GM10248 (cell line): ENCODE measurements at regions not wholly inside any gene's neighbourhood (a gene's known extent, or its start where the extent isn't known, plus 50 kb on each side); places are given as distances from the start of the nearest gene placed in this dataset.
"Not testable (repeated sequence)": the region's sequence is repeated elsewhere in the genome, so short reads cannot be mapped to it uniquely, and the experiment has no call there.

ENCODE experiments used
- CTCF ChIA-PET: fragments of 300-600 bp; sonication (Branson Sonifier 250); formaldehyde crosslinking; extraction: SDS; loops from one replicate; lab custom pipeline; 2021; ENCODE audit warnings: antibody characterized with exemption; lab: Yijun Ruan, JAX
- POLR2A ChIA-PET: fragments of 350-650 bp; sonication (Branson Sonifier 250); formaldehyde crosslinking; extraction: SDS; loops from one replicate; lab custom pipeline; 2020; ENCODE audit warnings: antibody characterized with exemption; lab: Yijun Ruan, JAX
- DNase-seq: peaks from one replicate; pipeline ENCODE4 v3.0.0; 2012; ENCODE audit errors: extremely low spot score
- TF ChIP-seq, protein P1 (sequence below): IDR thresholded peaks from 2 replicates; pipeline ENCODE4 v1.5.1; 2012; ENCODE audit warnings: mild to moderate bottlenecking, low read depth; ENCODE audit errors: extremely low read depth, missing control alignments, control extremely low read depth

DNA sequence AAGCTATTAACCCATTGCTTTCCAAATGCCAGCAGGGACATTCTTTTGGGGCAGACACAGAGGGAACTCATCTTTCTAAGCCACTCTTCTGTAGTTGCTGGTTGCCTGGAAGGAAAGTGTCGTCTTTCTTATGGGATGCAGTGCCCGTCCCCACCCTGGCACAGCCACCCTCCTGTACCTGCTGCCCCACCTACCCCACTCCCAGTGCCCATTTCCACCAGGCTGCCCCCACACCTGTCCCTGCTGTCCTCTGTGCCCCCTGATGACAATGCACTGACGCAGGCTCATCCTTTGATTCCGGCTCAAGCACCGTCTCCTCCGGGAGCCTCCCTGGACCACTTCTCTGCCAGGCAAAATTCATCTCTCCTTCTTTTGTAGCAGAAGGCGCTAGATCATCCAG, 190.4 kb upstream of the CDH5 start:
- TF ChIP-seq, protein P1, sequence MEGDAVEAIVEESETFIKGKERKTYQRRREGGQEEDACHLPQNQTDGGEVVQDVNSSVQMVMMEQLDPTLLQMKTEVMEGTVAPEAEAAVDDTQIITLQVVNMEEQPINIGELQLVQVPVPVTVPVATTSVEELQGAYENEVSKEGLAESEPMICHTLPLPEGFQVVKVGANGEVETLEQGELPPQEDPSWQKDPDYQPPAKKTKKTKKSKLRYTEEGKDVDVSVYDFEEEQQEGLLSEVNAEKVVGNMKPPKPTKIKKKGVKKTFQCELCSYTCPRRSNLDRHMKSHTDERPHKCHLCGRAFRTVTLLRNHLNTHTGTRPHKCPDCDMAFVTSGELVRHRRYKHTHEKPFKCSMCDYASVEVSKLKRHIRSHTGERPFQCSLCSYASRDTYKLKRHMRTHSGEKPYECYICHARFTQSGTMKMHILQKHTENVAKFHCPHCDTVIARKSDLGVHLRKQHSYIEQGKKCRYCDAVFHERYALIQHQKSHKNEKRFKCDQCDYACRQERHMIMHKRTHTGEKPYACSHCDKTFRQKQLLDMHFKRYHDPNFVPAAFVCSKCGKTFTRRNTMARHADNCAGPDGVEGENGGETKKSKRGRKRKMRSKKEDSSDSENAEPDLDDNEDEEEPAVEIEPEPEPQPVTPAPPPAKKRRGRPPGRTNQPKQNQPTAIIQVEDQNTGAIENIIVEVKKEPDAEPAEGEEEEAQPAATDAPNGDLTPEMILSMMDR: no peak
- DNase-seq: no peak
- ChIA-PET POLR2A (no interaction called here), CTCF (interaction anchor here (1.6 kb wide), 1 partner anchor 11 kb away, joined by 3 read pairs; no protein-coding TSS in a partner anchor)

DNA sequence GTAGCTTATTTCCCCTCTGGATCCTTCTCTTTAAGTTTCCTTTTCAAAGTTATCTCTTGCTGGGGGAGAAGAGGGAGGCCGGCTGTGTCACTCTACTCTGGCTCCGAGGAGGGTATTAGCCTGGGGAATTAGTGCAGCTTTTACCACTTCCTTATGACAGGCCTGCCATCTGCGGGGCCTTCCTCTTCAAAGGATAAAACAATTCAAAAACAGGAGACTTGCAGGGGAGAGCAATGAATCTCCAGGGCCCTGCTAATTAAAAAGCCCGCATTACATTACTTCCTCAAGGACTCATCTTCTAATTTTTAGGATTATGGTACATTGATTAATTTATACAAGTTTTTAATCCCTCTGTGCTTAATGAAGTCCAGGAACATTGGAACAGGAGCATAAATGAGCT, 190.9 kb upstream of the CDH5 start:
- TF ChIP-seq, protein P1: no peak
- no peak for DNase-seq
- ChIA-PET CTCF (interaction anchor here (1.6 kb wide), 1 partner anchor 11 kb away, joined by 3 read pairs; no protein-coding TSS in a partner anchor), POLR2A (no interaction called here)

DNA sequence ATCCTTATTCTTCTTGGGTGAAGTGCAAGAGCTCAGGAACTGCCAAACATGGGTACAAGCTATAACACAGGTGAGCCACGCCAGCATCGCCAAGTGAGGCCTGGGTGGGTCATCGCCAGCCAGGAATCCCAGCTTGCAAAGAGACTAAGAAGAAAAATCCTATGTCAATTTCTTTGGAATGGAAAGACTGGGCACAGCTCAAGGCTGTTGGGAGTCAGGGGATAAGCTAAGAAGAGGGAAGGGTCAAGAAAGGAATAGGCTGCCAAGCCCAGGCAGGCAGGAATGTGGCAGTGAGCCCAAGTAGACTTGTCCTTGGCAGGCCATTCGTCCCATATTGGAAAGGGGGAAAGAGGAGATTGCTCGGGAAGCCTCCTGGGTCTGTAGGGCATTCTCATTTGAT, 191.4 kb upstream of the CDH5 start:
- TF ChIP-seq, protein P1: no peak
- ChIA-PET CTCF (interaction anchor here (1.6 kb wide), 1 partner anchor 10 kb away, joined by 3 read pairs; no protein-coding TSS in a partner anchor), POLR2A (no interaction called here)
- no peak for DNase-seq

DNA sequence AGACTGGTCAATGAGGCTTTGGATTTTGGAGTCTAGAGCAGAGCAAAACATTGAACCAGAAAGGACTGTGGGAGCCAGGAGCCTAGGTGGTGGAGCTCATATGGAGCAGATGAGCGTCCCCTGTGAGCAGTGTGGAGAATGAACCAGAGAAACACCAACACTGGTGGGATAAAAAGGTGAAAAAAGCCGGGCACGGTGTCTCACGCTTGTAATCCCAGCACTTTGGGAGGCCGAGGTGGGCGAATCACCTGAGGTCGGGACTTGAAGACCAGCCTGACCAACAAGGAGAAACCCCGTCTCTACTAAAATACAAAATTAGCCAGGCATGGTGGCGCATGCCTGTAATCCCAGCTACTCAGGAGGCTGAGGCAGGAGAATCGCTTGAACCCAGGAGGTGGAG, 192.7 kb upstream of the CDH5 start:
- POLR2A ChIA-PET, CTCF ChIA-PET: not testable (repeated sequence)

DNA sequence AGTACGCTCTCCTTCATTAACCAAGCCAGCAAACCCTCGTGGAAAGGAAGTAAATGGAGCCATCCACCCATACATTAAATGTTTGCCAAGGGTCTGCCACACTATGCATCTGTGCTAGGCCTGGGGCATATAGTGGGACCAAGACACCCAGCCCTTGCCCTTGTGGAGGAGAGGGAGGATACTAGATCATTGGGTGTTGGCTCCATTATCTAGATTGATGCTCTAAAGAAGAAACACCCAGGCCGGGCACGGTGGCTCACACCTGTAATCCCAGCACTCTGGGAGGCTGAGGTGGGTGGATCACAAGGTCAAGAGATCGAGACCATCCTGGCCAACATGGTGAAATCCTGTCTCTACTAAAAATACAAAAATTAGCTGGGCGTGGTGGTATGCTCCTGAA, 193.3 kb upstream of the CDH5 start:
- CTCF ChIA-PET, DNase-seq, POLR2A ChIA-PET: not testable (repeated sequence)

More for the DNA sequence above, 192.7 kb upstream of the CDH5 start:
- DNase-seq: not testable (repeated sequence)

DNA sequence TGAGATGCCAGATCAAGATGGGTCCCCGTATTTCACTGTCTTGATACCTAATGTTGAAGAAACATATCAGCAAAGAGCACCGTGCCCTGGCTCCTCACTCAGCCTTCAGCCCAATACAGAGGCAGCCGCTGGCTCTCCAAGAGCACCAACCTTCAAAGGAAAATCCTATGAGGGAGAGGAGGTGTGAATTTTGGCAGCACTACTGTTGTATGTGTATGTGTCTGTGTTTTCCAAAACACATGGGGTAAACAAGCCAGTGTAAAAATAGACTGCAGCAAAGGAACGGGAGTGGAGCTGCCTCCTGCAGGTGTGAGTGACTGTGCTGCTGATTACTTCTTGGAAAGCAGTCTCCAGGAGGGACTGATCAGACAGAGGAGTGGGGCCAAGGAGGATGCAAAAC, 194.0 kb upstream of the CDH5 start:
- TF ChIP-seq, protein P1: no peak
- no peak for DNase-seq
- ChIA-PET POLR2A (no interaction called here), CTCF (no interaction called here)

DNA sequence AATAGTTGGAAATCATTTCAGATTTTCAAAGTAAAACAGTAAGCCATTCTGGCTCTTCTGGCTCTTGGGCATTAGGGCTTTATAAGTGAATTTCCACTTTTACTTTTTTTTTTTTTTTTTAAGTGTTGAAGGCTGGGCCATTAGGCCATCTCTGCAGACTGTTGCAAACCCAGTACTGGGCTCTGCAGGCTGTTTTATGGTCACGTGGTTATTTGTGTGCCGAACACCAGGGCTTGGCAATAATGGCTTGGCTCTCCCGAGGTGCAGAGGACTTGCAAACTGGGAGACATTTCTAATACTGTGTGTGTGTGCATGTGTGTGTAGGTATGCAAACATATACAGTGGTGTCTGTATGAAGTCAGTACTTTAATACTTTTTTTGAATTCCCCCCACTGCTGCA, 194.9 kb upstream of the CDH5 start:
- no peak for DNase-seq
- TF ChIP-seq, protein P1: no peak
- CTCF ChIA-PET: no interaction called here
- POLR2A ChIA-PET: no interaction called here

DNA sequence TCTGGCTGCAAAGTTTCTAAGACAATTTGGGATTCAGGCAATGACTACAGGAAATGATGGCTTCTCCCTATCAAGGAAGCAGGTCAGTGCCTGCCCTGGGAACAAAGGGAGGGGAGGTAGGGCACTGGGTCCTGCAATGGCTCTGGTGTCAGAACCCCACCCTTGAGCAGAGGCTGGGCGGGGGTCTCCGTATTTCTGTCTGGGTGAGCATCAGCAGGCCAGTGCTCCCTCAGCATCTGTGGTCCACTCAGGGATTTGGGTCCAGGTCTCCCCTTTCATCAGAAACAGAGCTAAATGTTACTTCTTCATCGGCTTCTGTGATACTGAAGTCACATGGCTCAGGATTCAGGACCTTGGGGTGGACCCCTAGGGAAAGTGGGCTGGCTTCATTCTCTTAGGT, 195.5 kb upstream of the CDH5 start:
- no peak for DNase-seq
- CTCF ChIA-PET: no interaction called here
- POLR2A ChIA-PET: no interaction called here
- TF ChIP-seq, protein P1: no peak
